Esophagus squamous epithelium (tissue), 4 donors: ENCODE measurements at regions not wholly inside any gene's neighbourhood (a gene's known extent, or its start where the extent isn't known, plus 50 kb on each side); places are given as distances from the start of the nearest gene placed in this dataset.

Source experiments
- POLR2A ChIP-seq, 4 donors: fragments of 450-650 bp; IDR thresholded peaks; one replicate each; pipeline ENCODE4 v1.6.1; 2017; ENCODE audit warnings: antibody characterized with exemption in 4 of 4, mild to moderate bottlenecking in 4 of 4, moderate library complexity in 3 of 4
- TF ChIP-seq, protein P1 (sequence below), 6 experiments: fragments of 450-650 bp in 4 of 6; fragments of 200-600 bp in 2 of 6; sonication (generic) in 2 of 6; IDR thresholded peaks; one replicate each; pipeline ENCODE4 v1.5.1; 2016 to 2019; ENCODE audit warnings: antibody characterized with exemption in 6 of 6, mild to moderate bottlenecking in 4 of 6, moderate library complexity in 4 of 6

DNA sequence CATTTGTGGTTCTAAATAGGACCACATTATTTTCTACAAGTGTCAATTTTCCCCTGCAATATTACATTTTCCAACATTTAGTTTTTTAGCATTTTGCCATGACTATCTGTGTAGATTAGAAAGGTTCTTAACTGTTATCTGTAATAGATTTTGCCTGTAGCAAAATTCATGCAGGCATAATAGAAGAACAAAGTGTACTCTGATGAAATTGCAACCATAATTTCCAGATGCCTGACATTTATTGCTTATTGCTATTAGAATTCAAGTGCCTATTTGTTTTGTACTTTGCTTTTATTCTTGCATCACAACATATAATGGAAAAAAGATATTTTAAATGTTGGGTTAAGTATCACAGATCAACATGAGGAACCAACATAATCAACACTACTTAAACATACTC, 337.7 kb downstream of the TOX3 start:
- TF ChIP-seq, protein P1, sequence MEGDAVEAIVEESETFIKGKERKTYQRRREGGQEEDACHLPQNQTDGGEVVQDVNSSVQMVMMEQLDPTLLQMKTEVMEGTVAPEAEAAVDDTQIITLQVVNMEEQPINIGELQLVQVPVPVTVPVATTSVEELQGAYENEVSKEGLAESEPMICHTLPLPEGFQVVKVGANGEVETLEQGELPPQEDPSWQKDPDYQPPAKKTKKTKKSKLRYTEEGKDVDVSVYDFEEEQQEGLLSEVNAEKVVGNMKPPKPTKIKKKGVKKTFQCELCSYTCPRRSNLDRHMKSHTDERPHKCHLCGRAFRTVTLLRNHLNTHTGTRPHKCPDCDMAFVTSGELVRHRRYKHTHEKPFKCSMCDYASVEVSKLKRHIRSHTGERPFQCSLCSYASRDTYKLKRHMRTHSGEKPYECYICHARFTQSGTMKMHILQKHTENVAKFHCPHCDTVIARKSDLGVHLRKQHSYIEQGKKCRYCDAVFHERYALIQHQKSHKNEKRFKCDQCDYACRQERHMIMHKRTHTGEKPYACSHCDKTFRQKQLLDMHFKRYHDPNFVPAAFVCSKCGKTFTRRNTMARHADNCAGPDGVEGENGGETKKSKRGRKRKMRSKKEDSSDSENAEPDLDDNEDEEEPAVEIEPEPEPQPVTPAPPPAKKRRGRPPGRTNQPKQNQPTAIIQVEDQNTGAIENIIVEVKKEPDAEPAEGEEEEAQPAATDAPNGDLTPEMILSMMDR (IDR thresholded peaks at IDR 0.05): no peak
- TF ChIP-seq POLR2A (IDR thresholded peaks at IDR 0.05): no peak
